H9 (cell line): ENCODE measurements at regions not wholly inside any gene's neighbourhood (a gene's known extent, or its start where the extent isn't known, plus 50 kb on each side); places are given as distances from the start of the nearest gene placed in this dataset.

Experiments used
- DNase-seq: peaks from one replicate; pipeline ENCODE4 v3.0.0-alpha.2; 2017
- H2AFZ ChIP-seq: one replicate; pipeline ENCODE4 v1.6.1; 2013; ENCODE audit warnings: mild to moderate bottlenecking, low read length, control low read depth, moderate library complexity
- H2AK5ac ChIP-seq: 2 replicates; pipeline ENCODE4 v1.6.1; 2013; ENCODE audit warnings: low read length, control low read depth, mixed read lengths; ENCODE audit not compliant: insufficient read length
- H2BK120ac ChIP-seq: one replicate; pipeline ENCODE4 v1.6.1; 2013; ENCODE audit warnings: low read depth, mild to moderate bottlenecking, low read length, control low read depth, inconsistent platforms; ENCODE audit not compliant: poor library complexity, severe bottlenecking
- H2BK12ac ChIP-seq: 2 replicates; pipeline ENCODE4 v1.6.1; 2013; ENCODE audit warnings: low read length, control low read depth, mixed read lengths, low read depth; ENCODE audit not compliant: insufficient read length
- H2BK15ac ChIP-seq: 2 replicates; pipeline ENCODE4 v1.6.1; 2013; ENCODE audit warnings: low read depth, low read length, control low read depth
- H2BK20ac ChIP-seq: one replicate; pipeline ENCODE4 v1.6.1; 2013; ENCODE audit warnings: low read depth, mild to moderate bottlenecking, low read length, control low read depth, inconsistent platforms; ENCODE audit not compliant: poor library complexity, severe bottlenecking
- H2BK5ac ChIP-seq: 2 replicates; pipeline ENCODE4 v1.6.1; 2013; ENCODE audit warnings: low read length, control low read depth, mixed read lengths; ENCODE audit not compliant: insufficient read length
- H3K14ac ChIP-seq: 2 replicates; pipeline ENCODE4 v1.6.1; 2013; ENCODE audit warnings: low read length, control low read depth; ENCODE audit not compliant: insufficient read depth
- H3K18ac ChIP-seq: 2 replicates; pipeline ENCODE4 v1.6.1; 2013; ENCODE audit warnings: low read depth, mild to moderate bottlenecking, mixed read lengths, low read length, control low read depth; ENCODE audit not compliant: insufficient read length
- H3K23ac ChIP-seq: 2 replicates; pipeline ENCODE4 v1.6.1; 2013; ENCODE audit warnings: low read length, control low read depth, mixed read lengths, low read depth; ENCODE audit not compliant: insufficient read length
- H3K23me2 ChIP-seq: 2 replicates; pipeline ENCODE4 v1.6.1; 2013; ENCODE audit warnings: low read depth, mild to moderate bottlenecking, mixed read lengths, low read length, control low read depth; ENCODE audit not compliant: insufficient read length, poor library complexity, severe bottlenecking
- H3K27ac ChIP-seq: 2 replicates; pipeline ENCODE4 v1.5.1; 2013; ENCODE audit warnings: low read length, control low read depth, mixed read lengths, low read depth; ENCODE audit not compliant: insufficient read length
- H3K27me3 ChIP-seq: 2 replicates; pipeline ENCODE4 v1.6.1; 2013; ENCODE audit warnings: low read length, control low read depth, inconsistent platforms; ENCODE audit not compliant: insufficient read depth
- H3K4ac ChIP-seq: 2 replicates; pipeline ENCODE4 v1.6.1; 2013; ENCODE audit warnings: low read depth, mild to moderate bottlenecking, control low read depth, inconsistent platforms, low read length, moderate library complexity
- H3K4me1 ChIP-seq: 2 replicates; pipeline ENCODE4 v1.6.1; 2013; ENCODE audit warnings: low read length, control low read depth, inconsistent platforms; ENCODE audit not compliant: insufficient read depth
- H3K4me2 ChIP-seq: 2 replicates; pipeline ENCODE4 v1.6.1; 2013; ENCODE audit warnings: low read length, control low read depth, mixed read lengths; ENCODE audit not compliant: insufficient read length, insufficient read depth
- H3K56ac ChIP-seq: 2 replicates; pipeline ENCODE4 v1.6.1; 2013; ENCODE audit warnings: low read depth, mild to moderate bottlenecking, mixed read lengths, low read length, control low read depth; ENCODE audit not compliant: insufficient read length
- H3K79me1 ChIP-seq: 2 replicates; pipeline ENCODE4 v1.6.1; 2013; ENCODE audit warnings: low read depth, mild to moderate bottlenecking, moderate library complexity, low read length, control low read depth, inconsistent platforms; ENCODE audit not compliant: insufficient read depth, poor library complexity, severe bottlenecking
- H3K79me2 ChIP-seq: 2 replicates; pipeline ENCODE4 v1.6.1; 2013; ENCODE audit warnings: low read length, control low read depth, inconsistent platforms; ENCODE audit not compliant: insufficient read depth
- H3K9ac ChIP-seq: 2 replicates; pipeline ENCODE4 v1.6.1; 2013; ENCODE audit warnings: low read length, control low read depth, mixed read lengths; ENCODE audit not compliant: insufficient read length; ENCODE audit errors: extremely low read depth
- H3K9me3 ChIP-seq: one replicate; pipeline ENCODE4 v1.6.1; 2013; ENCODE audit warnings: low read depth, low read length, inconsistent platforms; ENCODE audit not compliant: control insufficient read depth
- H3T11ph ChIP-seq: one replicate; pipeline ENCODE4 v1.6.1; 2013; ENCODE audit warnings: mild to moderate bottlenecking, low read length, control low read depth, inconsistent platforms
- H4K20me1 ChIP-seq: one replicate; pipeline ENCODE4 v1.6.1; 2013; ENCODE audit not compliant: control insufficient read depth, insufficient read length, insufficient read depth
- H4K5ac ChIP-seq: 2 replicates; pipeline ENCODE4 v1.6.1; 2013; ENCODE audit warnings: low read depth, mild to moderate bottlenecking, mixed read lengths, low read length, control low read depth; ENCODE audit not compliant: insufficient read length
- H4K8ac ChIP-seq: replicated peaks from 2 replicates; pipeline ENCODE4 v1.6.1; 2013; ENCODE audit warnings: low read length, control low read depth, mixed read lengths, low read depth; ENCODE audit not compliant: insufficient read length
- H4K91ac ChIP-seq: 2 replicates; pipeline ENCODE4 v1.6.1; 2013; ENCODE audit warnings: low read depth, mild to moderate bottlenecking, moderate library complexity, mixed read lengths, low read length, control low read depth; ENCODE audit not compliant: insufficient read length
- H3K27ac Mint-ChIP-seq, 3 experiments: 2 replicates in 2 of 3; 3 replicates in 1 of 3; pipeline ENCODE4 v1.8.0; 2020 to 2021; ENCODE audit warnings: mixed read lengths in 3 of 3, mild to moderate bottlenecking in 1 of 3, moderate library complexity in 1 of 3
- H3K27me3 Mint-ChIP-seq: 2 replicates; pipeline ENCODE4 v1.8.0; 2021; ENCODE audit warnings: low read depth, mild to moderate bottlenecking, moderate library complexity, mixed read lengths
- H3K36me3 Mint-ChIP-seq, 3 experiments: 2 replicates in 2 of 3; 3 replicates in 1 of 3; pipeline ENCODE4 v1.8.0; 2020 to 2021; ENCODE audit warnings: low read depth in 3 of 3, mixed read lengths in 3 of 3; ENCODE audit not compliant: insufficient read depth in 1 of 3
- H3K4me1 Mint-ChIP-seq, 2 experiments: 2 replicates each; pipeline ENCODE4 v1.8.0; 2020; ENCODE audit warnings: mixed read lengths in 2 of 2
- H3K4me3 Mint-ChIP-seq, 2 experiments: 2 replicates in 1 of 2; 3 replicates in 1 of 2; pipeline ENCODE4 v1.8.0; 2020 to 2021; ENCODE audit warnings: mild to moderate bottlenecking in 2 of 2, mixed read lengths in 2 of 2, moderate library complexity in 1 of 2
- H3K9me3 Mint-ChIP-seq, 2 experiments: 2 replicates in 1 of 2; 3 replicates in 1 of 2; pipeline ENCODE4 v1.8.0; 2020; ENCODE audit warnings: mild to moderate bottlenecking in 2 of 2, mixed read lengths in 2 of 2, moderate library complexity in 1 of 2
- WGBS: extraction: QIAGEN DNeasy Blood & Tissue Kit; methylation state at CpG from one replicate; pipeline ENCODE4 v1.1.7; 2013; ENCODE audit warnings: missing lambda C conversion rate, low lambda C conversion rate, mixed read lengths; ENCODE audit not compliant: insufficient read length; ENCODE audit errors: extremely low coverage; 5-methylcytosine and 5-hydroxymethylcytosine counted together
- TF ChIP-seq, protein P1 (sequence below): fragments of 200-600 bp; sonication (generic); conservative IDR thresholded peaks from 3 replicates; pipeline ENCODE4 v1.8.0; 2021; ENCODE audit warnings: antibody characterized with exemption, mild to moderate bottlenecking

DNA sequence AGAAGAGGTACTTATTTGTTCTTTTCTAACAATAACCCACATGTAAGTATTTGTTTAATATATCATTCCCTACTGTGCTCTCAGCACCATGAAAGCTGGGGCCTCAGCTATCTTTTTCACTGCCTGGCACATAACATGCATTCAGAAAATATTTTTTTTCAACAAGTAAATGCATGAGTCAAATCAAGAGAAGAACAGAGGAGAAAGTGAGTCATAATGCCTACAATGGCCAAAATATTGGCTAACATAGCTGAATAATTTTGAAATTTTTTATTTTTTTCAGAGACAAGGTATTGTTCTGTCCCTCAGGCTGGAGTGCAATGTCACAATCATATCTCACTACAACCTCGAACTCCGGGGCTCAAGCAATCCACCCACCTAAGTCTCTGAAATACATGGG lies 252.2 kb upstream of the ADAMTS5 start:
- H2AK5ac ChIP-seq = no peak overlapping the region
- H3K27me3 ChIP-seq = no peaks in the 10 kb centered on the region
- no peak overlapping the region for H3K4ac ChIP-seq
- no peak for DNase-seq
- H2BK20ac ChIP-seq = no peak overlapping the region
- H3T11ph ChIP-seq = no peak overlapping the region
- no peak overlapping the region for H3K27ac ChIP-seq
- no peak overlapping the region for H2BK5ac ChIP-seq
- no peak overlapping the region for H2AFZ ChIP-seq
- H3K4me2 ChIP-seq = no peak overlapping the region
- no peak overlapping the region for H3K14ac ChIP-seq
- no peak overlapping the region for H3K23ac ChIP-seq
- H3K56ac ChIP-seq = no peak overlapping the region
- no peak overlapping the region for H3K27ac Mint-ChIP-seq
- no peaks in the 10 kb centered on the region for H3K79me2 ChIP-seq
- H3K4me1 Mint-ChIP-seq = peaks cover 13 to 23% of the 10 kb centered on the region in 2 experiments
- no peak overlapping the region for H4K5ac ChIP-seq
- no peak overlapping the region for H3K4me3 Mint-ChIP-seq
- no peak overlapping the region for H3K18ac ChIP-seq
- no peaks in the 10 kb centered on the region; the same call in 1 of the 2 replicates for H3K4me1 ChIP-seq
- H4K8ac ChIP-seq = no peak overlapping the region
- WGBS = no CpG with 5 or more reads among the region's 2 CpGs
- no peaks in the 10 kb centered on the region for H3K9me3 Mint-ChIP-seq
- H3K23me2 ChIP-seq = no peaks in the 10 kb centered on the region
- H3K27me3 Mint-ChIP-seq = no peaks in the 10 kb centered on the region; the same call in 1 of the 2 replicates
- no peak overlapping the region for H3K9ac ChIP-seq
- H2BK15ac ChIP-seq = no peak overlapping the region
- H4K20me1 ChIP-seq = no peaks in the 10 kb centered on the region
- H3K36me3 Mint-ChIP-seq = no peaks in the 10 kb centered on the region
- TF ChIP-seq, protein P1, sequence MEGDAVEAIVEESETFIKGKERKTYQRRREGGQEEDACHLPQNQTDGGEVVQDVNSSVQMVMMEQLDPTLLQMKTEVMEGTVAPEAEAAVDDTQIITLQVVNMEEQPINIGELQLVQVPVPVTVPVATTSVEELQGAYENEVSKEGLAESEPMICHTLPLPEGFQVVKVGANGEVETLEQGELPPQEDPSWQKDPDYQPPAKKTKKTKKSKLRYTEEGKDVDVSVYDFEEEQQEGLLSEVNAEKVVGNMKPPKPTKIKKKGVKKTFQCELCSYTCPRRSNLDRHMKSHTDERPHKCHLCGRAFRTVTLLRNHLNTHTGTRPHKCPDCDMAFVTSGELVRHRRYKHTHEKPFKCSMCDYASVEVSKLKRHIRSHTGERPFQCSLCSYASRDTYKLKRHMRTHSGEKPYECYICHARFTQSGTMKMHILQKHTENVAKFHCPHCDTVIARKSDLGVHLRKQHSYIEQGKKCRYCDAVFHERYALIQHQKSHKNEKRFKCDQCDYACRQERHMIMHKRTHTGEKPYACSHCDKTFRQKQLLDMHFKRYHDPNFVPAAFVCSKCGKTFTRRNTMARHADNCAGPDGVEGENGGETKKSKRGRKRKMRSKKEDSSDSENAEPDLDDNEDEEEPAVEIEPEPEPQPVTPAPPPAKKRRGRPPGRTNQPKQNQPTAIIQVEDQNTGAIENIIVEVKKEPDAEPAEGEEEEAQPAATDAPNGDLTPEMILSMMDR = no peak
- no peak overlapping the region for H2BK12ac ChIP-seq
- H2BK120ac ChIP-seq = no peak overlapping the region
- H3K79me1 ChIP-seq = no peaks in the 10 kb centered on the region
- H4K91ac ChIP-seq = no peak overlapping the region
- no peaks in the 10 kb centered on the region for H3K9me3 ChIP-seq
